PC-3 (cell line): ENCODE measurements at regions not wholly inside any gene's neighbourhood (a gene's known extent, or its start where the extent isn't known, plus 50 kb on each side); places are given as distances from the start of the nearest gene placed in this dataset.

Experiments
- ATAC-seq: fragments of 200-7000 bp; cut with Tn5 transposase; 2 replicates; pipeline ENCODE4 v1.9.1; 2020; ENCODE audit warnings: mild to moderate bottlenecking, moderate library complexity
- BruUV-seq: library from RNA; stranded (reverse); fragments of 400-500 nt; replicated peaks from 2 replicates; lab custom pipeline; 2021; lab: Mats Ljungman, UMichigan
- CTCF ChIA-PET: fragments of 300-600 bp; sonication (Branson Sonifier 250); formaldehyde crosslinking; loops from one replicate; lab custom pipeline; 2022; ENCODE audit warnings: antibody characterized with exemption; lab: Charles Lee
- POLR2A ChIA-PET: fragments of 300-600 bp; sonication (Branson Sonifier 250); formaldehyde crosslinking; loops from one replicate; lab custom pipeline; 2022; ENCODE audit warnings: antibody characterized with exemption; ENCODE audit not compliant: unreplicated experiment; lab: Charles Lee
- DNase-seq: peaks from one replicate; pipeline ENCODE4 v3.0.0-alpha.2; 2015
- H2AFZ ChIP-seq: fragments of 300-600 bp; sonication (generic); 2 replicates; pipeline ENCODE4 v1.6.0; 2016; ENCODE audit warnings: antibody characterized with exemption, low read length
- H3F3A ChIP-seq: fragments of 300-600 bp; sonication (generic); one replicate; pipeline ENCODE4 v1.6.0; 2017; ENCODE audit warnings: antibody characterized with exemption, low read length, control low read depth, mild to moderate bottlenecking; ENCODE audit not compliant: unreplicated experiment
- H3K27ac ChIP-seq: fragments of 300-600 bp; sonication (generic); 2 replicates; pipeline ENCODE4 v1.5.1; 2016; ENCODE audit warnings: mild to moderate bottlenecking, low read length
- H3K27me3 ChIP-seq: fragments of 300-600 bp; sonication (generic); 2 replicates; pipeline ENCODE4 v1.6.1; 2016; ENCODE audit warnings: low read length, mixed read lengths
- H3K36me3 ChIP-seq: fragments of 300-600 bp; sonication (generic); 2 replicates; pipeline ENCODE4 v1.6.1; 2016; ENCODE audit warnings: low read depth, mixed run types, low read length, mixed read lengths
- H3K4me1 ChIP-seq: fragments of 300-600 bp; sonication (generic); 2 replicates; pipeline ENCODE4 v1.5.1; 2016; ENCODE audit warnings: low read length; ENCODE audit not compliant: insufficient read depth
- H3K4me2 ChIP-seq: fragments of 300-600 bp; sonication (generic); 2 replicates; pipeline ENCODE4 v1.6.0; 2016; ENCODE audit warnings: low read length
- H3K4me3 ChIP-seq: fragments of 300-600 bp; sonication (generic); 2 replicates; pipeline ENCODE4 v1.5.1; 2016; ENCODE audit warnings: mild to moderate bottlenecking, low read length, mixed read lengths
- H3K79me2 ChIP-seq: fragments of 300-600 bp; sonication (generic); 2 replicates; pipeline ENCODE4 v1.6.1; 2017; ENCODE audit warnings: low read length, mixed read lengths
- H3K9ac ChIP-seq: fragments of 300-600 bp; sonication (generic); 2 replicates; pipeline ENCODE4 v1.6.0; 2016; ENCODE audit warnings: mild to moderate bottlenecking, low read length
- H3K9me2 ChIP-seq: fragments of 300-600 bp; sonication (generic); replicated peaks from 2 replicates; pipeline ENCODE4 v1.6.1; 2016; ENCODE audit warnings: mixed run types, low read length, mixed read lengths
- H3K9me3 ChIP-seq: fragments of 300-600 bp; sonication (generic); 2 replicates; pipeline ENCODE4 v1.6.1; 2016; ENCODE audit warnings: low read length, mixed read lengths
- H4K20me1 ChIP-seq: fragments of 300-600 bp; sonication (generic); 2 replicates; pipeline ENCODE4 v1.6.1; 2016; ENCODE audit warnings: low read length, mixed read lengths
- EZH2 ChIP-seq: fragments of 300-600 bp; sonication (generic); IDR thresholded peaks from one replicate; pipeline ENCODE4 v1.6.1; 2017; ENCODE audit warnings: antibody characterized with exemption, mild to moderate bottlenecking, low read length; ENCODE audit not compliant: unreplicated experiment
- EZH2phosphoT487 ChIP-seq: fragments of 300-600 bp; sonication (generic); IDR thresholded peaks from 2 replicates; pipeline ENCODE4 v1.6.1; 2018; ENCODE audit warnings: mild to moderate bottlenecking, antibody characterized with exemption, low read length, borderline replicate concordance
- intact Hi-C: fragments of 100-400 bp; cut with micrococcal nuclease; formaldehyde crosslinking; loops from 2 replicates; pipeline ENCODE4 v1.9.0; 2023
- TF ChIP-seq, protein P1 (sequence below): fragments of 300-600 bp; sonication (generic); conservative IDR thresholded peaks from 2 replicates; pipeline ENCODE4 v1.5.1; 2017; ENCODE audit warnings: antibody characterized with exemption, low read depth, mild to moderate bottlenecking, low read length

DNA sequence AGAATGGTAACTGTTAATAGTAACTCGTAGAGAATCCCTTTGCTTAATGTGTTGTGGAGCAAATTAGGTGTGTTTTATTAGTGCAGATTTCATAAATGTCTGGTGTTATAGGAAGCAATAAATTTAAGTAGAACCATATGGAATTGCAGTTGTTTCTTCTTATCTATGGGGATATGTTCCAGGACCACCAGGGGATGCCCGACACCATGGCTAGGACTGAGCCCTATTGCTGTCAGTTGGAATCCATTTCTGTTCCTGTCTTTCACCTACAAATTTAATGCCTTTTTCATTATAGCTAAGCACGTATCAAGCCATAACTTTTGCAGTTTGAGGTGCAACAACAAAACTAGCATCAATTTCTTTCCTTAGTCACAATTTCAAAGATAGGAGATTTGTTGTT lies 72.5 kb downstream of the DDIT4L start:
- Histone ChIP-seq H3K9me2 (no peaks in the 10 kb centered on the region), H3K79me2 (no peaks in the 10 kb centered on the region), H3K27me3 (no peaks in the 10 kb centered on the region), H3K4me2 (no peak overlapping the region), H3F3A (no peaks in the 10 kb centered on the region), H3K9ac (no peak overlapping the region), H3K27ac (no peak overlapping the region), H3K36me3 (no peaks in the 10 kb centered on the region), H4K20me1 (no peaks in the 10 kb centered on the region), H3K9me3 (no peaks in the 10 kb centered on the region), H3K4me3 (no peak overlapping the region), H2AFZ (no peak overlapping the region), H3K4me1 (no peaks in the 10 kb centered on the region)
- BruUV-seq = no TSS peak
- CTCF ChIA-PET = no interaction called here
- TF ChIP-seq EZH2phosphoT487 = no peak
- TF ChIP-seq, protein P1, sequence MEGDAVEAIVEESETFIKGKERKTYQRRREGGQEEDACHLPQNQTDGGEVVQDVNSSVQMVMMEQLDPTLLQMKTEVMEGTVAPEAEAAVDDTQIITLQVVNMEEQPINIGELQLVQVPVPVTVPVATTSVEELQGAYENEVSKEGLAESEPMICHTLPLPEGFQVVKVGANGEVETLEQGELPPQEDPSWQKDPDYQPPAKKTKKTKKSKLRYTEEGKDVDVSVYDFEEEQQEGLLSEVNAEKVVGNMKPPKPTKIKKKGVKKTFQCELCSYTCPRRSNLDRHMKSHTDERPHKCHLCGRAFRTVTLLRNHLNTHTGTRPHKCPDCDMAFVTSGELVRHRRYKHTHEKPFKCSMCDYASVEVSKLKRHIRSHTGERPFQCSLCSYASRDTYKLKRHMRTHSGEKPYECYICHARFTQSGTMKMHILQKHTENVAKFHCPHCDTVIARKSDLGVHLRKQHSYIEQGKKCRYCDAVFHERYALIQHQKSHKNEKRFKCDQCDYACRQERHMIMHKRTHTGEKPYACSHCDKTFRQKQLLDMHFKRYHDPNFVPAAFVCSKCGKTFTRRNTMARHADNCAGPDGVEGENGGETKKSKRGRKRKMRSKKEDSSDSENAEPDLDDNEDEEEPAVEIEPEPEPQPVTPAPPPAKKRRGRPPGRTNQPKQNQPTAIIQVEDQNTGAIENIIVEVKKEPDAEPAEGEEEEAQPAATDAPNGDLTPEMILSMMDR = no peak
- TF ChIP-seq EZH2 = no peak
- intact Hi-C loops = no loop called here
- no peak for DNase-seq
- no peak for ATAC-seq
- POLR2A ChIA-PET = no interaction called here

DNA sequence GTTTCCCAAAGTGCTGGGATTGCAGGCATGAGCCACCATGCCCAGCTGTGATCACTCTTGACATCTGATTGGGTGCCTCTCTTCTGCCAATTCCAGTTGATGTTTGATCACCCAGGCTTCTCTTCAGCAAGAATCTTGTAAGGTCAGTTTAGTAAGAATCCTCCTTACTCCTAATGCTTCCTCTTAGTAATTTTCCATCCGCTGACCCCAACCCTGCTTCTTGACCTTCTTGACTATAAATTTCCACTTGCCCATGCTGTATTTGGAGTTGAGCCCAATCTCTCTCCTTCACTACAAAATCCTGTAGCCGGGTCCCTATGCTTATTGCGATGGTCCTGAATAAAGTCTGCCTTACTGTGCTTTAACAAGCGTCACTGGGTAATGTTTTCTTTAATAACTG lies 75.4 kb downstream of the DDIT4L start:
- no peaks in the 10 kb centered on the region for H3F3A ChIP-seq
- intact Hi-C loops = no loop called here
- H3K79me2 ChIP-seq = no peaks in the 10 kb centered on the region
- no peaks in the 10 kb centered on the region for H3K4me1 ChIP-seq
- no peak for DNase-seq
- H3K36me3 ChIP-seq = no peaks in the 10 kb centered on the region
- H2AFZ ChIP-seq = no peak overlapping the region
- no peaks in the 10 kb centered on the region for H4K20me1 ChIP-seq
- H3K4me3 ChIP-seq = no peak overlapping the region
- H3K9ac ChIP-seq = no peak overlapping the region
- H3K27ac ChIP-seq = no peak overlapping the region
- no TSS peak for BruUV-seq
- H3K9me3 ChIP-seq = no peaks in the 10 kb centered on the region
- POLR2A ChIA-PET = no interaction called here
- H3K27me3 ChIP-seq = no peaks in the 10 kb centered on the region
- no peak overlapping the region for H3K4me2 ChIP-seq
- TF ChIP-seq EZH2 (no peak), EZH2phosphoT487 (no peak)
- TF ChIP-seq, protein P1 = no peak
- no peak for ATAC-seq
- CTCF ChIA-PET = no interaction called here
- no peaks in the 10 kb centered on the region for H3K9me2 ChIP-seq

DNA sequence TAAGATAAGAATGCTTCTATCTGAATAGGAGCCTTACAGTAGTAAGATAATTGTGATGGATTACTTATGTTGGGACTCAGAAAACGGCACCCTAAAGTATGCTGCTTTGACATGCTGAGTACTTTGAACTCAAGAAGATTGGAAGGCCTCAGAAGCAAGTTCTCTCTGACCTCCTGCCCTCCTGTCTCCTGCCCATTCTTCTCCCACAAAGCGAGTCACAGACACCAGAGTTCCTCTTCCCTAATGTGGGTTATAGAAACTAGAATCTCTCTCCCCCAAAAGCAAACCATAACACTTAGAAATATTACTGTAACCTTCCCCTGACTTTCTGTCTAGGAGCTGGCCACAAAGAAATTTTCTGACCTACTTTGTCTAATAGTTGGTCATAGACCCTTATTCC lies 76.5 kb downstream of the DDIT4L start:
- H2AFZ ChIP-seq = no peak overlapping the region
- TF ChIP-seq, protein P1 = no peak
- TF ChIP-seq EZH2phosphoT487 = no peak
- TF ChIP-seq EZH2 = no peak
- CTCF ChIA-PET = interaction anchor here (0.7 kb wide), 1 partner anchor 20 kb away, joined by 4 read pairs; no protein-coding TSS in a partner anchor
- H3K4me3 ChIP-seq = no peak overlapping the region
- H3K27ac ChIP-seq = no peak overlapping the region
- no peaks in the 10 kb centered on the region for H3K9me2 ChIP-seq
- H4K20me1 ChIP-seq = no peaks in the 10 kb centered on the region
- H3K27me3 ChIP-seq = no peaks in the 10 kb centered on the region
- no peaks in the 10 kb centered on the region for H3F3A ChIP-seq
- ATAC-seq (no peak), DNase-seq (no peak)
- intact Hi-C loops = no loop called here
- no peaks in the 10 kb centered on the region for H3K9me3 ChIP-seq
- no TSS peak for BruUV-seq
- POLR2A ChIA-PET = no interaction called here
- no peak overlapping the region for H3K4me2 ChIP-seq
- no peaks in the 10 kb centered on the region for H3K4me1 ChIP-seq
- H3K9ac ChIP-seq = no peak overlapping the region
- H3K36me3 ChIP-seq = no peaks in the 10 kb centered on the region
- H3K79me2 ChIP-seq = no peaks in the 10 kb centered on the region
